ENCODE measurements at regions not wholly inside any gene's neighbourhood (a gene's known extent, or its start where the extent isn't known, plus 50 kb on each side); places are given as distances from the start of the nearest gene placed in this dataset.

GRCh38 chr6:115602466-115602865 lies 458.2 kb downstream of the FRK start:
- no peak for TF ChIP-seq POLR2A (IDR thresholded peaks at IDR 0.05; ENCODE audit: low read depth, low read length)
- TF ChIP-seq CTCF (IDR thresholded peaks at IDR 0.05; ENCODE audit: extremely low read depth in 1 of 2, insufficient read depth in 1 of 2, low read depth in 1 of 2, low read length in 2 of 2), result no peak
